Neural crest cell (in vitro differentiated cells): ENCODE measurements at regions not wholly inside any gene's neighbourhood (a gene's known extent, or its start where the extent isn't known, plus 50 kb on each side); places are given as distances from the start of the nearest gene placed in this dataset.
"Not testable (repeated sequence)": the region's sequence is repeated elsewhere in the genome, so short reads cannot be mapped to it uniquely, and the experiment has no call there.

ENCODE experiments used
- DNase-seq: peaks from one replicate; pipeline ENCODE4 v3.0.0; 2021; ENCODE audit warnings: low read depth, mixed read lengths, low spot score
- H3K27ac Mint-ChIP-seq: one replicate; pipeline ENCODE4 v1.8.0; 2021; ENCODE audit warnings: mild to moderate bottlenecking, mixed read lengths; ENCODE audit not compliant: unreplicated experiment
- H3K27me3 Mint-ChIP-seq: 2 replicates; pipeline ENCODE4 v1.8.0; 2021; ENCODE audit warnings: low read depth, mild to moderate bottlenecking, mixed read lengths
- H3K36me3 Mint-ChIP-seq: 2 replicates; pipeline ENCODE4 v1.8.0; 2021; ENCODE audit warnings: low read depth, mild to moderate bottlenecking, mixed read lengths
- H3K4me1 Mint-ChIP-seq: 2 replicates; pipeline ENCODE4 v1.8.0; 2021; ENCODE audit warnings: mixed read lengths
- H3K4me3 Mint-ChIP-seq: one replicate; pipeline ENCODE4 v1.8.0; 2021; ENCODE audit warnings: mild to moderate bottlenecking, mixed read lengths
- H3K9me3 Mint-ChIP-seq: 2 replicates; pipeline ENCODE4 v1.8.0; 2021; ENCODE audit warnings: mixed read lengths
- TF ChIP-seq, protein P1 (sequence below): fragments of 200-600 bp; sonication (generic); conservative IDR thresholded peaks from 2 replicates; pipeline ENCODE4 v1.5.0; 2021; ENCODE audit warnings: antibody characterized with exemption, mild to moderate bottlenecking

- H3K4me1 Mint-ChIP-seq: no peaks in the 10 kb centered on the region
- no peaks in the 10 kb centered on the region for H3K9me3 Mint-ChIP-seq
- H3K27me3 Mint-ChIP-seq: no peaks in the 10 kb centered on the region
- no peak overlapping the region for H3K27ac Mint-ChIP-seq
- no peak for DNase-seq
- no peaks in the 10 kb centered on the region for H3K36me3 Mint-ChIP-seq
- TF ChIP-seq, protein P1, sequence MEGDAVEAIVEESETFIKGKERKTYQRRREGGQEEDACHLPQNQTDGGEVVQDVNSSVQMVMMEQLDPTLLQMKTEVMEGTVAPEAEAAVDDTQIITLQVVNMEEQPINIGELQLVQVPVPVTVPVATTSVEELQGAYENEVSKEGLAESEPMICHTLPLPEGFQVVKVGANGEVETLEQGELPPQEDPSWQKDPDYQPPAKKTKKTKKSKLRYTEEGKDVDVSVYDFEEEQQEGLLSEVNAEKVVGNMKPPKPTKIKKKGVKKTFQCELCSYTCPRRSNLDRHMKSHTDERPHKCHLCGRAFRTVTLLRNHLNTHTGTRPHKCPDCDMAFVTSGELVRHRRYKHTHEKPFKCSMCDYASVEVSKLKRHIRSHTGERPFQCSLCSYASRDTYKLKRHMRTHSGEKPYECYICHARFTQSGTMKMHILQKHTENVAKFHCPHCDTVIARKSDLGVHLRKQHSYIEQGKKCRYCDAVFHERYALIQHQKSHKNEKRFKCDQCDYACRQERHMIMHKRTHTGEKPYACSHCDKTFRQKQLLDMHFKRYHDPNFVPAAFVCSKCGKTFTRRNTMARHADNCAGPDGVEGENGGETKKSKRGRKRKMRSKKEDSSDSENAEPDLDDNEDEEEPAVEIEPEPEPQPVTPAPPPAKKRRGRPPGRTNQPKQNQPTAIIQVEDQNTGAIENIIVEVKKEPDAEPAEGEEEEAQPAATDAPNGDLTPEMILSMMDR: no peak
- H3K4me3 Mint-ChIP-seq: no peak overlapping the region
Observed at GRCh38 chr6:137715589-137716045, 151.4 kb upstream of the TNFAIP3 start.

DNA sequence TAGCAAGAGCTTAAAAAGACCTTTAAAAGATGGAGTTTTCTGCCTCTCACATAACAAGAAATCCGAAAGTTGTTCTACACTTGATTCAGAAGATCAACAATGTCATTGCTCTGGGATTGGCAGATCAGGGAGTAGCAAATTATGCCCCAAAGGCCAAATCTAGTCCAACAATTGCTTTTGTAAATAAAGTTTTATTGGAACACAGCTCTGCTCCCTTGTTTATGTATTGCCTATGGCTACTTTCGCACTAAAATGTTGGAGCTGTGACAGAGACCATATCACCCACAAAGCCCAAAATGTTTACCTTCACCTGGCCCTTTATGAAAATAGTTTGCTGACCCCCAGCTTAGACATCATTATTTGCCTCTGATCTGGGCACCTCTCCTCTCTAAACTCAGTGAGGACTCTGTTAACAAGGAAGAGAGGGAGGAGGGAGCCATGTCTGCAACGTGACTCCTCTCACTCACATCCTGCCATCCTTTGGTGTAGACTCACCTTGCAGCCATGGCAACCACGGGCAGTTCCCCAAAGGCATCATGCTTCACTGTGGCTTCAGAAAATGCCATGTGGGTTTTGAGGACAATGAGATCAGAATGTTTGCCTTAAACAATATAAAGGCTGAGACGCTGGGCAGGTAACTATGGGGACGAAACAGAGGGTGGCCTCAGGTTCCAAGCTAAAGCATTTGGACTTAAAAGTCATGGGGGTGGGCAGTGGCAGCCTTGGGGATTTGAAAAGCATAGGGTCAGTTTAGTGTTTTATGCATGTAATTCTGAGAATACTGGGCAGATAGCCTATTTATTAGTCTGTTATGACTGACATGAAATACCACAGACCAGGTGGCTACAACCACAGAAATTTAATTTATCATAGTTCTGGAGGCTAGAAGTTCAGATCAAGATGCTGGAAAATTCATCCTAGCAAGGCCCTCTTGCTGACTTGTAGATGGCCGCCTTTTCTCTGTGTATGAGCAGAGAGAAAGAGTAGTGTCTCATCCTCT lies 149.7 kb upstream of the TNFAIP3 start:
- Mint-ChIP-seq H3K27ac (no peak overlapping the region), H3K4me3 (no peak overlapping the region), H3K36me3 (no peaks in the 10 kb centered on the region), H3K27me3 (no peaks in the 10 kb centered on the region), H3K4me1 (no peaks in the 10 kb centered on the region), H3K9me3 (no peaks in the 10 kb centered on the region)
- DNase-seq: no peak
- TF ChIP-seq, protein P1: no peak

DNA sequence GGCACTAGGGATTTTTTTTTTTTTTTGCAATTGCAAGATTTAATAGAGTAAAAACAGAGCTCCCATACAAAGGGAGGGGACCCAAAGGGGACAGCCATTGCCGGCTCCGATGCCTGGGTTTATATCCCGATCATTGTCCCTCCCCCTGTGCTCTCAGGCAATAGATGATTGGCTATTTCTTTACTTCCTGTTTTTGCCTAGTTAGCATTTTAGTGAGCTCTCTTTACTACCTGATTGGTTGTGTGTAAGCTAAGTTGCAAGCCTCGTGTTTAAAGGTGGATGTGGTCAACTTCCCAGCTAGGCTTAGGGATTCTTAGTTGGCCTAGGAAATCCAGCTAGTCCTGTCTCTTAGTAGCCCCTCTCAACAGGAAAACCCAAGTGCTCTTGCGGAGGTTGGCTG lies 148.2 kb upstream of the TNFAIP3 start:
- H3K27me3 Mint-ChIP-seq, H3K9me3 Mint-ChIP-seq, H3K4me1 Mint-ChIP-seq, DNase-seq, H3K36me3 Mint-ChIP-seq, H3K27ac Mint-ChIP-seq, H3K4me3 Mint-ChIP-seq: not testable (repeated sequence)

DNA sequence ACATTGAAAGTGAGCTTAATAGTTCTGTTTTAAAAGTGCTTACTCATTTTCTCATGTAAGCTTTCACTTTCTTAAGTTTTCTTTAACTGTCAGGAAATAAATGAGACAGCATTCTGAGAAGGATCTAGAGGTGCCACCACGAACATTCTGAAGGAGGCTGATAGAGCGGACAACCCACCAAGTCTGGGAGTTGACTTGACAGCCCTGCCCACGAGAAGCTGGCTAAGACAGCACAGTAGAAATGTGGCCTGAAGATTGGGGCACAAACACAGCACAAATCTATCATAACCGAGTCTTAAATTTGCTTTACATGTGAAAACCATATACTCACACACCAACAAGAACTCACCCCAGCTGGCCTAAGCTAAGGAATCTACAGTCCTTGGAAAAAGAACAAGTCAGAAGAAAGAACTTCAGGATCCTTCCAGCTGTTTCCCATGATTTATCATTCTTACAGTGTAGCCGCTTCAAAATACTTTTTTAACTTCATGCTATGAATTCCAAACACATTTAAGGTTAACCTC lies 144.2 kb upstream of the TNFAIP3 start:
- Mint-ChIP-seq H3K9me3 (peaks cover 2% of the 10 kb centered on the region), H3K27ac (no peak overlapping the region), H3K36me3 (no peaks in the 10 kb centered on the region), H3K27me3 (peaks cover 2% of the 10 kb centered on the region), H3K4me3 (no peak overlapping the region), H3K4me1 (no peaks in the 10 kb centered on the region)
- no peak for DNase-seq
- TF ChIP-seq, protein P1: no peak

DNA sequence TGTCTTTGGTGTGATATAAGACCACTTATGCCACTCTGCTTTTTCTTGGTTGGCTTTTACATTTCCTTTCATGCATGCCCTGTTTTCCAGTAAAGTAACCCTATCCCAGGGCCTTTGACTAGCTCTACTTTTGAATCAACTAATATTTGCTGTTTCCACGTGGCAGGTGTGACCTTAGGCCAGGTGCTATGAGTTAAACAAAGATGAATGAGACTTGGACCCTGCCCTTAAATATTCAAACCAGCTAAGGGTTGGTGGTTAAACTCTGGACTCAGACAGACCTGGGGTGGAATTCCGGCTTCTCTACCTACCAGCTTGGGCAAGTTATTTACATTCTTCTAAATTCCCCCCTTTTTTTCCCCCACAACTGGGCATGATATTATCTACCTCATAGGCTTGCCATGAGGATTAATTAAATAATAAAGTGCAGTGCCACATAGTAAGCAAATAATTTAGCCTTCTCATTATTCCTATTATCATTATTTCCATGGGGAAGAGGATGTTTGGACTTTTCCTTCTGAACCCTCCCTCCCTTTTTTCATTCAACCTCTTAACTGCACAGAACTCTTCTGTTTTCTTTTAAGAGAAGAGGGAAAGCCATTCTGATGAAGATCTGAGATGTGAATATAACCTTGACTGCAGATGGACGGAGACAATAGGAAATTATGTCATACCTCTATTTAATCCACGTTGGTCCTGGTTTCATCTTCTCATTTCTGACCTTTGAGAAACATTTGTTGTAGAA lies 143.6 kb upstream of the TNFAIP3 start:
- peaks cover 2% of the 10 kb centered on the region for H3K9me3 Mint-ChIP-seq
- H3K4me3 Mint-ChIP-seq: no peak overlapping the region
- H3K27me3 Mint-ChIP-seq: peaks cover 2% of the 10 kb centered on the region
- H3K36me3 Mint-ChIP-seq: no peaks in the 10 kb centered on the region
- DNase-seq: no peak
- no peak overlapping the region for H3K27ac Mint-ChIP-seq
- TF ChIP-seq, protein P1: no peak
- H3K4me1 Mint-ChIP-seq: no peaks in the 10 kb centered on the region
